ENCODE measurements at regions not wholly inside any gene's neighbourhood (a gene's known extent, or its start where the extent isn't known, plus 50 kb on each side); places are given as distances from the start of the nearest gene placed in this dataset.

- TF ChIP-seq, protein P1, sequence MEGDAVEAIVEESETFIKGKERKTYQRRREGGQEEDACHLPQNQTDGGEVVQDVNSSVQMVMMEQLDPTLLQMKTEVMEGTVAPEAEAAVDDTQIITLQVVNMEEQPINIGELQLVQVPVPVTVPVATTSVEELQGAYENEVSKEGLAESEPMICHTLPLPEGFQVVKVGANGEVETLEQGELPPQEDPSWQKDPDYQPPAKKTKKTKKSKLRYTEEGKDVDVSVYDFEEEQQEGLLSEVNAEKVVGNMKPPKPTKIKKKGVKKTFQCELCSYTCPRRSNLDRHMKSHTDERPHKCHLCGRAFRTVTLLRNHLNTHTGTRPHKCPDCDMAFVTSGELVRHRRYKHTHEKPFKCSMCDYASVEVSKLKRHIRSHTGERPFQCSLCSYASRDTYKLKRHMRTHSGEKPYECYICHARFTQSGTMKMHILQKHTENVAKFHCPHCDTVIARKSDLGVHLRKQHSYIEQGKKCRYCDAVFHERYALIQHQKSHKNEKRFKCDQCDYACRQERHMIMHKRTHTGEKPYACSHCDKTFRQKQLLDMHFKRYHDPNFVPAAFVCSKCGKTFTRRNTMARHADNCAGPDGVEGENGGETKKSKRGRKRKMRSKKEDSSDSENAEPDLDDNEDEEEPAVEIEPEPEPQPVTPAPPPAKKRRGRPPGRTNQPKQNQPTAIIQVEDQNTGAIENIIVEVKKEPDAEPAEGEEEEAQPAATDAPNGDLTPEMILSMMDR (IDR thresholded peaks at IDR 0.05; ENCODE audit: low read length): no peak
- TF ChIP-seq EZH2 (IDR thresholded peaks at IDR 0.05; ENCODE audit: borderline replicate concordance, low read length): no peak
Measured at GRCh38 chr13:85377783-85378182, 421.4 kb downstream of the SLITRK6 start.
